SJCRH30 (cell line): ENCODE measurements at regions not wholly inside any gene's neighbourhood (a gene's known extent, or its start where the extent isn't known, plus 50 kb on each side); places are given as distances from the start of the nearest gene placed in this dataset.

Experiments
- DNase-seq, 2 experiments: peaks; one replicate each; pipeline ENCODE4 v3.0.0-alpha.2; 2015 to 2020
- H3K27ac ChIP-seq: fragments of 250-450 bp; sonication (Bioruptor Pico); 2 replicates; pipeline ENCODE4 v1.5.1; 2020; ENCODE audit warnings: mild to moderate bottlenecking, moderate library complexity
- H3K27me3 ChIP-seq: fragments of 250-450 bp; sonication (Bioruptor Pico); 2 replicates; pipeline ENCODE4 v1.5.1; 2020; ENCODE audit warnings: mild to moderate bottlenecking, moderate library complexity
- H3K36me3 ChIP-seq: fragments of 250-450 bp; sonication (Bioruptor Pico); 2 replicates; pipeline ENCODE4 v1.5.1; 2020; ENCODE audit warnings: mild to moderate bottlenecking, moderate library complexity
- H3K4me1 ChIP-seq: fragments of 250-450 bp; sonication (Bioruptor Pico); 2 replicates; pipeline ENCODE4 v1.5.1; 2020; ENCODE audit warnings: mild to moderate bottlenecking, moderate library complexity
- H3K4me3 ChIP-seq: fragments of 250-450 bp; sonication (Bioruptor Pico); 2 replicates; pipeline ENCODE4 v1.5.1; 2020; ENCODE audit warnings: mild to moderate bottlenecking, moderate library complexity
- H3K9me3 ChIP-seq: fragments of 250-450 bp; sonication (Bioruptor Pico); replicated peaks from 2 replicates; pipeline ENCODE4 v1.5.1; 2020; ENCODE audit warnings: mild to moderate bottlenecking, moderate library complexity

DNA sequence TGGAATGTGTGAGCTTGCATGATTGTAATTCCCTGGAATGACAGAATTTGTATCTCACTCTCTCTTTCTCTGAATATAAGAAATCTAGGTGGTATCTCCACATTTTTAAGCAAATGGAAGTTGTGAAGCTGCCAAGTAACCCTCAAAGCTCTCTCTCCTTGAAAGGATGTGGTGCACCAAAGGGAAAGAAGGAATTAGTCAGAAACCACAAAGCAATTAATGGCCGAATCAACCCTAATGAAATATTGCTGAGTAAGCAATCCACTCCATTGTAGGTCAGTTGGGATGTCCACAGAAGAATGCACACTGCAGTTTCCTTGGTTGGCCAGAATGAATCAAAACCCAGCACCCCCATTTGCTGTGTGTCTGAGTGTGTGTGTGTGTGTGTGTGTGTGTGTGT, 153.5 kb downstream of the KCNA5 start:
- DNase-seq: no peak

DNA sequence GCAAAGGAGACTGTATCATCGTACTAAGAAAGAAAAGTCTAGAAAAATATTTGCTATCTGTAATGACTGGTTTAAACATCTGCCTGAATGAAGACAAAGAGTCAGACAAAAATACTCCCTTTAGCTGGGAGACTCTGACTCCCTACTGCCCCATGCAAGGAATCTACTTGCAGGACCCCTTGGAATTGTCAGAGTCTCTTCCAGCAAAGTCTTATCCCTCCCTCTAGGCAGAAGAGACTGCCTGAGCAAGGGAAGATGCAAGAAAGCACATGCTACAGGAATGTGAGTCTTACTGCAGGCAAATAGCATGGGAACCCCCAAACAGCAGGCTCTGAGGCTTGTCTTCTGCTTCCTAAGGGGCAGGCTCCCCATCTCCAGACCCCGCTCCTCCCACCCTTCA, 154.0 kb downstream of the KCNA5 start:
- Histone ChIP-seq H3K4me3 (no peak overlapping the region), H3K27ac (no peak overlapping the region), H3K27me3 (no peaks in the 10 kb centered on the region), H3K36me3 (no peaks in the 10 kb centered on the region), H3K4me1 (peaks cover 7% of the 10 kb centered on the region; the same call in 1 of the 2 replicates), H3K9me3 (no peaks in the 10 kb centered on the region)
- no peak for DNase-seq

More for the DNA sequence above, 153.5 kb downstream of the KCNA5 start:
- Histone ChIP-seq H3K4me1 (peaks cover 7% of the 10 kb centered on the region; the same call in 1 of the 2 replicates), H3K4me3 (no peak overlapping the region), H3K27me3 (no peaks in the 10 kb centered on the region), H3K27ac (no peak overlapping the region), H3K36me3 (no peaks in the 10 kb centered on the region), H3K9me3 (no peaks in the 10 kb centered on the region)

DNA sequence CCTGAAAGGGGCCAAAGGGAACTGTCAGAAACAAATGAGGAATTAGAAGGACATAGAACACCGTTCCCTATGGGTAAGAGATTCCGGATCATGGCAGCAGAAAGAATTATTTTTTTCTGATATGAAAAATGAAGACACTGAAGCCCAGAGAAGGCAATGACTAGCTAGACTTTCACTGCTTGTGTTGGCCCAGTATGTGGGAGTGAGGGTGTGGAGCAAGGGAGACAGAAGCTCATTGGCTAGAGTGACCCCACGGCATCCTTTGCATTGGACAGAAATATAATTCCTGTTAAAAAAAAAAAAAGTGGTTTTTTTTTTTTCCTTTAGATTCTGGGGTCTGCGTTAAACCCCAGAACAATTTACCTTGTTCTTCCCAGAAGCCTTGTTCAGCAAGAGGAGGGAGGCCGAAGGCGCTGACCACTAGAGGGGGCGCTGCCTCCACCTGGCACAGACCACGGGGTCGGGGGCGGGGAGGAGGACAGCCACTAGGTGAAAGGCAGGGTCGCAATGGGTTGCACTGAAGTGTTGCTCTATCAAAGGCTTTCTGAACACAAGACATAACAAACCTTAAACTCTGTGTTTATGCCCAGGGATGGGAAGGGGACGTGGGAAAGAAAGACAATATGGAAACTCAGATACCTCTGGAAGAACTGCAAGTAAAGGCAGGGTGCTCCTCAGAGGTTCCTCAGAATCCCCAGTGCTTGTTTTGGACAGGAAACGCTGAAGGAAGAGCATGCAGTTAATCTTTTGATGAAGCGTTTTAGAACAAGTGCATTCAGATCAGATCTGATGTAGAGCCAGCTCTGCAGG, 156.8 kb downstream of the KCNA5 start:
- Histone ChIP-seq H3K4me1 (peaks cover 7% of the 10 kb centered on the region; the same call in 1 of the 2 replicates), H3K36me3 (no peaks in the 10 kb centered on the region), H3K27ac (peak overlapping the region; percentile 71), H3K27me3 (no peaks in the 10 kb centered on the region), H3K4me3 (peak overlapping the region; percentile 42), H3K9me3 (no peaks in the 10 kb centered on the region)
- peak; percentile 80 to 85 for DNase-seq

DNA sequence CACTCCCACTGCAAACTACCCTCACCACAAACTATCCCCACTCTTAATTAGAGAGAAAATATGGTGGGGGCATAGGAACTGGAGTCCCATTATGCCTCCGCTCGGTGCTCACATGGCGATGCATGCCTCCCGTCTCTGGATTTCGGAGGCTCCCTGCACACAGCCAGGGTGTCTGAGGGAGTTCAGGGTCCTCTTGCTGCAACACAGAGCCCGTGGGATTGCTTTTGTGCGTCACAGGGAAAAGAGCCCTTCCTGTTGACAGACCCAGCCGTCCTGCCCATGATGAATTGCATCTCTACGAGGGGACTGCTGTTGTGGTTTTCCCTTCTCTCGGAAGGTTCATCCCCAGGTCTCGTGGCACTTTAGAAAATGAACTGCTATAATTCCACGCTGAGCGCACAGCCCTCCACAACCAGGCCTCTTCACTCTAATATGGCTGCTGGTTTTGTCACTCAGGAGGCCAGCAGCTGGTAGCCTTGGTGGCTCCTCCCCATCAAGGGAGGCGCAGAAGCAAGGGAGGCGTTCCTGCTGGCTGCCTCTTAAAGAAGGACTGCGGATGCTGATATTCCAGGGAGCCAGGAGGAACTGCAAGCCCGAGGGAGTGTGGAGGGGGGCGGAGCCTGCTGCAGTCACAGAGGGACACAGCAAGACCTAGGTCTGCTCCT, 158.0 kb downstream of the KCNA5 start:
- H3K36me3 ChIP-seq: no peaks in the 10 kb centered on the region
- peak overlapping the region; percentile 71 for H3K27ac ChIP-seq
- H3K4me1 ChIP-seq: peaks cover 7% of the 10 kb centered on the region; the same call in 1 of the 2 replicates
- H3K9me3 ChIP-seq: no peaks in the 10 kb centered on the region
- peak; percentile 95 to 96 for DNase-seq
- H3K4me3 ChIP-seq: peak overlapping the region; percentile 42
- no peaks in the 10 kb centered on the region for H3K27me3 ChIP-seq

DNA sequence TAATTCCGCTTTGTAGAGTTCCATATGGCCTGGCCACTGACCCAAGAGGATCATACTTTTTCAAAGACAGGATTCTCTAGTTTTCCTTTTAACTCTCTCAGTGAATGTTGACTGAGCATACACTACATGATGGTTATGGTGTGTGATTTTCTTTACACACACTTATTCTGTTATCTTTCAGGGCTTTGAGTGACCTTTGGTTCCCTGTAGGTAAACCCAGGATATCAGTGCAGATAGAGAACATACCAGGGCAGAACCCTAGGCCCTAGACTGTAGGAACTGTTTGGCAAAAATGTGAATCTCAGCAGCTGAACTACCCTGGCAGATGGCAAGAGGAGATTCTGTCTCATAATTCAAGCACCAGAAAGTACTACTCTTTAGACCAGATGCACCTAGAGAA, 159.6 kb downstream of the KCNA5 start:
- no peak overlapping the region for H3K27ac ChIP-seq
- no peak for DNase-seq
- no peak overlapping the region for H3K4me3 ChIP-seq
- no peaks in the 10 kb centered on the region for H3K27me3 ChIP-seq
- peaks cover 7% of the 10 kb centered on the region; the same call in 1 of the 2 replicates for H3K4me1 ChIP-seq
- no peaks in the 10 kb centered on the region for H3K36me3 ChIP-seq
- H3K9me3 ChIP-seq: no peaks in the 10 kb centered on the region

DNA sequence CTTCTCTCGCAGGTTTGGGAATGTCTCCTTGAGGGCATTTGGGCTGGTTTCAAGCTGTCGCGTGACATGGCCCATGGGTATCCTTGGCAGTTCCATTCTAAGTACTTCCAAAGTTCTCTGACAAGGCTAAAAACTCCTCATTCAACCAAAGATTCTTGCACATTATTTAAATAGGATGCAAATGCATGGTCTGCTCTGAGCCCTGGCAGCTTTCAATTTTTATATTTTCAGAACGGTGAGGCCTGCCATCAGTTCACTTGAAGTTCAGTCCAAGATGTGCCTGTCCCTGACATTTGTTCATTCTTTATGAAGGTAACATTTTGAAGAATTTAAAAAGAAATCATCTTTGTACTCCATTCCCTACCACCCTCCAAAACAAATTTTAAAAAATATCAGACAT, 160.0 kb downstream of the KCNA5 start:
- Histone ChIP-seq H3K9me3 (no peaks in the 10 kb centered on the region), H3K36me3 (no peaks in the 10 kb centered on the region), H3K4me1 (peaks cover 7% of the 10 kb centered on the region; the same call in 1 of the 2 replicates), H3K4me3 (no peak overlapping the region), H3K27ac (no peak overlapping the region), H3K27me3 (no peaks in the 10 kb centered on the region)
- DNase-seq: no peak

DNA sequence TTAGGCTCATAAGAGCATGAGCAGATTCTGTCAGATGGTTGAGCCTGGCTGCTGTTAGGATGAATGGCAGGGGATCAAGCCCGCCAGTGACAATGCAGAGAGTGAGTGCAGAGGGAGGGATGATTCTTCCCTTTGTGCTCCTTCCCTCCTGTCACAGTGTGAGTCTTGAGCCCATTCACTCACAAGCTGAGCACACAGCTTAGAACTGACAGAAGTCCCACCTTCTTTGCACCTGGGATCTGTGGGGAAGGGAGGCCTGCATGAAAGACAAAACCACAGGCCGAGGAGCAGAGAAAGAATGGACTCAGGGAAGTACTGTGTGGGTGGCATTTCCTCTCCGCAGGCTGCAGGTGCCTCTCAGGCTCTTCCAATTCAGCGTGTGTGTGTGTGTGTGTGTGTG, 160.6 kb downstream of the KCNA5 start:
- Histone ChIP-seq H3K4me3 (no peak overlapping the region), H3K36me3 (no peaks in the 10 kb centered on the region), H3K27ac (no peak overlapping the region), H3K27me3 (no peaks in the 10 kb centered on the region), H3K4me1 (peaks cover 7% of the 10 kb centered on the region; the same call in 1 of the 2 replicates), H3K9me3 (no peaks in the 10 kb centered on the region)
- DNase-seq: no peak

DNA sequence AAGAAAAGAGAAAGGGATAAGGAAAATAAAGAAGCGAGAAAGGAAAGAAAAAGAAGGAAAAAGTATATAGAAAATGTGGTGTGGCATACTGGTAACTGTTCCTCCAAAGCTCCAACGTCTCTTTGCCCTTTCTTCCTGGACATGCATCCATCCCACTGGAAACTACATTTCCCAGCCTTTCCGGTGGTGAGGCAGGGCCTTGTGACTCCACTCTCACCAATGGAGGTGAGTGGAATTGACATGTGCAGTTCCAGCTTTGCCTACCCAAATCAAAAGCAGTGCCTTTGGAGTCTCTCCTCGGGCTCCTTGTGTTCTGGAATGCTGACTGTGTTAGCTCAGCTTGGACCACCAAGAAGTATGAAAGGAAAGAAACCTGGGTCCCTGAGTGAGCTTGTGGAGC, 161.2 kb downstream of the KCNA5 start:
- no peaks in the 10 kb centered on the region for H3K9me3 ChIP-seq
- H3K36me3 ChIP-seq: no peaks in the 10 kb centered on the region
- no peak overlapping the region for H3K27ac ChIP-seq
- H3K4me1 ChIP-seq: peaks cover 7% of the 10 kb centered on the region; the same call in 1 of the 2 replicates
- DNase-seq: no peak
- no peaks in the 10 kb centered on the region for H3K27me3 ChIP-seq
- no peak overlapping the region for H3K4me3 ChIP-seq

DNA sequence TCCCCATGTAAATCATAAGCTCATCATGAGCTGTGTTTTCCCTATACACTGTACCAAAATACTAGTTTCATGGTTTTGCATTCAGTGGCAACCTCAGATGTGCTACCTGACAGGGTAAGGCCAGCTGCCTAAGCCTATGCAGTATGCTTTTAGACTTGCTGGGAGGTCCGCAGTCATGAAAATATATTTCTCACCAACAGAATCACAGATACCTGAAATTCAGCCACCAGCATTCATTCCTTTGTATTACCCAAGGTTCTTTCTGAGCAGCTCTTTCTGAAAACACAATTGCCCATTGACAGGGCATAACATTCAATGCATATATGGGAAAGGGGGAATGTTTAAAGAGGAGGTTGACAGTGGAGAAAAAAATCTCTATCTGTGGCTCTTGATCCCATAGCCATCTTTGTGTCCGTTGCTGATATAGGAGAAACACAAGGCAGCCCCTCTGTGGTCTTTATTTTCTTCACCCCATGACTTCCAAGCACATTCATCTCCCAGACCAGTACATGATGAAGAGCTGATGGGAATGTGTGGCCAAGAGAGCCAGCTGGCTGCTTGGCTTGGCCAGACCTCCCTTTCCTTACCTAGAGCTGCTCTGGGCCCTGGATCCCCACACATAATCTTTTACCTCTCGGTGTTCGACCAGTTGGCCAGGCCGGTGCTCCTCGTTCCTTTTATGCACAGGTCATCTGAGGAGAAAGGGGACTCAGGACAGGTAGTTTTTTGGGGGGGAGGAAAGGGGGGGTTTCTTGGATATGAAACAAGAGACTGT, 162.9 kb downstream of the KCNA5 start:
- H3K27ac ChIP-seq: no peak overlapping the region
- no peak for DNase-seq

DNA sequence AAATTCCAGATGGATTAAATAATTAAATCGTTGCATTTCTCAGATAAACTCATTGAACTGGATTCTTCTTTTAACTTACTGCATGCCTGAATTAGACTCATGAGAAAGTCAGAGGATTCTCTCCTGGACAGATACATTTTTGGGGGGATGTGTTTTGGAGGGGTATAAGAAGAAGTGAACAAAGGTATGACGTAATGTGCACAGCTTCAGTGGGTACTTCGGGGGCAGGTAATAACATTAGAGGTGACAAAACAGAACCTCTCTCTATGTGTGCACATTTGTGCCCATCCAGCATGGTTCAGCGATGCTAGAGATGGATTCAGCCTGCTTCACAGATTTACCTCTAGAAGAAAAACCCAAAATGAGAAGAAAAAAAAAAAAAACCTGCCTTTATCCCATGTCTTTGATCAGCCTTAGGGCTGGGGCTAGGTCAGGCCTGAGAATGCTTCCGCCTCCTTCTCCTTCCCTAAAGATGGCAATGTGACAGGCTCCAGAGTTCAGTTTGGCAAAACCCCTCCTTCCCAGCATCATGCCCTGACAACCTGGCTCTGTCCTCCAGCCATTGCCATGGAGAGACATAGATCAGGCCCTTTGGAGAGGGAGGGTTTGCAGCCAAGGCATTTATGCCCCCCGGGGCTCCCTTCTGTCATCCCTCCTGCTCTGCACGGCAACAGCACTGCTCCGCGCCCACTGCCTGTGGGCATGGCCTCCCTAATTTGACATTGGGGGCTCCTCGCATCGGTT, 166.7 kb downstream of the KCNA5 start:
- DNase-seq: no peak
- H3K36me3 ChIP-seq: no peaks in the 10 kb centered on the region
- no peaks in the 10 kb centered on the region for H3K9me3 ChIP-seq
- no peak overlapping the region for H3K4me3 ChIP-seq
- no peaks in the 10 kb centered on the region for H3K27me3 ChIP-seq
- no peak overlapping the region for H3K27ac ChIP-seq
- H3K4me1 ChIP-seq: no peaks in the 10 kb centered on the region

More for the DNA sequence above, 162.9 kb downstream of the KCNA5 start:
- no peaks in the 10 kb centered on the region for H3K9me3 ChIP-seq
- H3K36me3 ChIP-seq: no peaks in the 10 kb centered on the region
- no peaks in the 10 kb centered on the region for H3K27me3 ChIP-seq
- H3K4me3 ChIP-seq: no peak overlapping the region
- no peaks in the 10 kb centered on the region; the same call in 1 of the 2 replicates for H3K4me1 ChIP-seq

DNA sequence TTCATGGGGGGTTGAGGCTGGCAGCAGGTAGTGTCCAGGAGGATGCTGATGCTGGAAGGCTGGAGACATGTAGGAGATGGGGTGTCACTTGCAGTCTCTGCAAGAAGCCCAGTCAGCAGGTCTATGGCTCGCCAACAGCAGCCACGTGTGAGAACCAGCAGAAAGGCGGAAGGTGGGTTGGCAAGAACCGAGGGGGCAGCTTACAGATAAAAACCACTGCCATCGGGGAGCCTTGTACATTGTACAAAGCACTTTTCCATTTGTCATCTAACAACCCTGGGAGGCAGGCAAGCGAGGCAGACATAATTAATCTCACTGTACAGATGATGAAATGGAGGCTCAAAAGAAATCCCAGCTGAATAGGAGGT, 167.2 kb downstream of the KCNA5 start:
- Histone ChIP-seq H3K9me3 (no peaks in the 10 kb centered on the region), H3K4me1 (no peaks in the 10 kb centered on the region), H3K27me3 (no peaks in the 10 kb centered on the region), H3K4me3 (no peak overlapping the region), H3K27ac (no peak overlapping the region), H3K36me3 (no peaks in the 10 kb centered on the region)
- DNase-seq: no peak

DNA sequence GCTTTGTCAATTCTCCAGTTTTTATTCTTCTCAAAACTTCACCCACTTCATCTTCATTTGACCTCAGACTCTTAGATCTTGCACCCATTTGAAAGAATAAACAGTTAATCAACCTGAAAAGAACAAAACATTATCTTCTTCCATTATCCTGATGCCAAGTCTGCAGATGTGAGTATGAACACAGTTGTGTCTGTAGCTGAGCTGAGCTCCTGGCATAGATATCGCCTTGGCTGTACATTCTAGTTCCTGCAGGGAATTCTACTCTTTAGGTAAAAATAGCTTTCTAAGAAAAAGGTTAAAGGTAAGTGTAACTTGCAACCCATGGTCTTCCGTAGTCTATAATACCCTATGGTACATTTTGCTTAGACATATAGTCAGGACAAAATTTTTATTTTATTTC, 169.7 kb downstream of the KCNA5 start:
- DNase-seq: no peak
- no peaks in the 10 kb centered on the region for H3K9me3 ChIP-seq
- no peak overlapping the region for H3K27ac ChIP-seq
- no peak overlapping the region for H3K4me3 ChIP-seq
- H3K36me3 ChIP-seq: no peaks in the 10 kb centered on the region
- H3K27me3 ChIP-seq: no peaks in the 10 kb centered on the region
- H3K4me1 ChIP-seq: no peaks in the 10 kb centered on the region

DNA sequence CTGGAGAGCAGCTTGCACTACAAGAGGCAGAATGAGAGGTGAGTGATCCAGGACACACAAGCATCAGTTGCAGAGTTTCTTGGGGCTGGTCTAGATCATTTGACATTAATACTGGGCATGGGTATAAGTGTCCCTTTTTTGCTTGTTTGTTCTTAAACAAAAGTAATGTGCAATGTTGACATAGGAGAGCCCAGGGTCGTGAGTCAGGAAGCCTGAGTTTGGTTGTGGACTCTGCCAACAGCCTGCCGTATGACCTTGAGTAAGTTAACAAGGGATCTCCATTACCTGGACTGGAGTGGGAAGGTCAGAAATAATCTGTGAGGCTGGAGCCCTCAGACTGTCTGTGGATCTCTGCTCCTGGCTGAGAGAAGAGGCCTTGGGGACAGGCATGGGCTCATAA, 170.3 kb downstream of the KCNA5 start:
- no peaks in the 10 kb centered on the region for H3K27me3 ChIP-seq
- H3K4me3 ChIP-seq: no peak overlapping the region
- no peak for DNase-seq
- H3K9me3 ChIP-seq: no peaks in the 10 kb centered on the region
- H3K4me1 ChIP-seq: no peaks in the 10 kb centered on the region
- no peaks in the 10 kb centered on the region for H3K36me3 ChIP-seq
- no peak overlapping the region for H3K27ac ChIP-seq

DNA sequence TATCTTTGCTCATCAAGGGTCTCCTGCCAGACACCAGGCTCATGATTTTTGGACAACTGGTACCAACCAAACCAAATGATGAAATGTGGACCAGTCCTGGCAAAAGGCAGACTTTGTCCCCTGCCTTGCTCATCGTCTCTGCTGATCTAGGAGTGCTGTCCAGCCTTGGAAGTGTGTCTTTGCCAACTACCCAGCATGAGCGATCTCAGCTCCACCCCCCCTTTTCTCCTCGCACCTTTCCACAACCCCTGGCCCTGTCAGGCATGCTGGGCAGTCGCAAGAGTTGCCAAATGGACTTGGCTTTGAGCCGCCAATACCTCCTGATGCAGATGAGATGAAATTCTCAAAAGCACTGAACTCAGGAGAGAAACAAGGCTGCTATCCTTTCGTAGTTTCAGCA, 174.3 kb downstream of the KCNA5 start:
- Histone ChIP-seq H3K4me3 (no peak overlapping the region), H3K27me3 (no peaks in the 10 kb centered on the region)

More for the DNA sequence above, 174.3 kb downstream of the KCNA5 start:
- Histone ChIP-seq H3K36me3 (no peaks in the 10 kb centered on the region), H3K9me3 (no peaks in the 10 kb centered on the region), H3K4me1 (no peaks in the 10 kb centered on the region), H3K27ac (no peak overlapping the region)
- no peak for DNase-seq
